ENCODE measurements at regions not wholly inside any gene's neighbourhood (a gene's known extent, or its start where the extent isn't known, plus 50 kb on each side); places are given as distances from the start of the nearest gene placed in this dataset.

DNA sequence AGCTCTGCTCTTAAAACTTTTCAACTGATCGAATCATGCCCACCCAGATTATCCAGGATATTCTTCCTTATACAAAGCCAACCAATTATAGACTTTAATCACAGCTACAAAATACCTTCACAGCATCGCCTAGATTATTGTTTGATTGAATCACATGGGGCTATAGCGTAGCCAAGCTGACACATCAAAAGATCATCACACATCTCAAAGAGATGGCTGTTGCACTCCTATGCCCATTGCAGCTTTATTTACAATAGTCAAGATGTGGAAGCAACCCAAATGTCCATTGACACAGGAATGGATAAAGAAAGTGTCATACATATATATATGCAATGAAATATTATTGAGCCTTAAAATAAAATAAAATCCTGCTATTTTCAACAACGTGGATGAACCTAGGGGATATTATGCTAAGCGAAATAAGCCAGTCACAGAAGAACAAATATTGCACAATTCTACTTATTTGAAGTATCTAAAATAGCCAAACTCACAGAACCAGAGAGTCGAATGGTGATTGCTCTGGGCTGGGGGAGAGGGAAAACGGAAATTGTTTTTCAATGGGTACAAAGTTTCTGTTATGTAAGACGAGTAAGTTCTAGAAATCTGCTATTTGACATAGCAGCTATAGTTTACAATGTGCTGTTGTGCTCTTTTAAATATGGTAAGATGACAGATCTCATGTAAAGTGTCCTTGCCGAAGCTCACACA lies 60.9 kb upstream of the ERCC4 start (continued):
- TF ChIP-seq, protein P1, sequence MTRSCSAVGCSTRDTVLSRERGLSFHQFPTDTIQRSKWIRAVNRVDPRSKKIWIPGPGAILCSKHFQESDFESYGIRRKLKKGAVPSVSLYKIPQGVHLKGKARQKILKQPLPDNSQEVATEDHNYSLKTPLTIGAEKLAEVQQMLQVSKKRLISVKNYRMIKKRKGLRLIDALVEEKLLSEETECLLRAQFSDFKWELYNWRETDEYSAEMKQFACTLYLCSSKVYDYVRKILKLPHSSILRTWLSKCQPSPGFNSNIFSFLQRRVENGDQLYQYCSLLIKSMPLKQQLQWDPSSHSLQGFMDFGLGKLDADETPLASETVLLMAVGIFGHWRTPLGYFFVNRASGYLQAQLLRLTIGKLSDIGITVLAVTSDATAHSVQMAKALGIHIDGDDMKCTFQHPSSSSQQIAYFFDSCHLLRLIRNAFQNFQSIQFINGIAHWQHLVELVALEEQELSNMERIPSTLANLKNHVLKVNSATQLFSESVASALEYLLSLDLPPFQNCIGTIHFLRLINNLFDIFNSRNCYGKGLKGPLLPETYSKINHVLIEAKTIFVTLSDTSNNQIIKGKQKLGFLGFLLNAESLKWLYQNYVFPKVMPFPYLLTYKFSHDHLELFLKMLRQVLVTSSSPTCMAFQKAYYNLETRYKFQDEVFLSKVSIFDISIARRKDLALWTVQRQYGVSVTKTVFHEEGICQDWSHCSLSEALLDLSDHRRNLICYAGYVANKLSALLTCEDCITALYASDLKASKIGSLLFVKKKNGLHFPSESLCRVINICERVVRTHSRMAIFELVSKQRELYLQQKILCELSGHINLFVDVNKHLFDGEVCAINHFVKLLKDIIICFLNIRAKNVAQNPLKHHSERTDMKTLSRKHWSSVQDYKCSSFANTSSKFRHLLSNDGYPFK (CRISPR knock-in tag; IDR thresholded peaks at IDR 0.05; ENCODE audit: borderline replicate concordance): no peak
- TF ChIP-seq ZNF207 (IDR thresholded peaks at IDR 0.05; ENCODE audit: borderline replicate concordance): no peak
- TF ChIP-seq, protein P2, sequence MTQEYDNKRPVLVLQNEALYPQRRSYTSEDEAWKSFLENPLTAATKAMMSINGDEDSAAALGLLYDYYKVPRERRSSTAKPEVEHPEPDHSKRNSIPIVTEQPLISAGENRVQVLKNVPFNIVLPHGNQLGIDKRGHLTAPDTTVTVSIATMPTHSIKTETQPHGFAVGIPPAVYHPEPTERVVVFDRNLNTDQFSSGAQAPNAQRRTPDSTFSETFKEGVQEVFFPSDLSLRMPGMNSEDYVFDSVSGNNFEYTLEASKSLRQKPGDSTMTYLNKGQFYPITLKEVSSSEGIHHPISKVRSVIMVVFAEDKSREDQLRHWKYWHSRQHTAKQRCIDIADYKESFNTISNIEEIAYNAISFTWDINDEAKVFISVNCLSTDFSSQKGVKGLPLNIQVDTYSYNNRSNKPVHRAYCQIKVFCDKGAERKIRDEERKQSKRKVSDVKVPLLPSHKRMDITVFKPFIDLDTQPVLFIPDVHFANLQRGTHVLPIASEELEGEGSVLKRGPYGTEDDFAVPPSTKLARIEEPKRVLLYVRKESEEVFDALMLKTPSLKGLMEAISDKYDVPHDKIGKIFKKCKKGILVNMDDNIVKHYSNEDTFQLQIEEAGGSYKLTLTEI (CRISPR knock-in tag; conservative IDR thresholded peaks at IDR 0.05): no peak
- no peak for TF ChIP-seq ZNF598 (CRISPR knock-in tag; IDR thresholded peaks at IDR 0.05; ENCODE audit: borderline replicate concordance)
- TF ChIP-seq HNRNPUL1 (IDR thresholded peaks at IDR 0.05; ENCODE audit: low read depth, low read length): no peak
- no peak for TF ChIP-seq JUND (CRISPR knock-in tag; IDR thresholded peaks at IDR 0.05)
- TF ChIP-seq, protein P3, sequence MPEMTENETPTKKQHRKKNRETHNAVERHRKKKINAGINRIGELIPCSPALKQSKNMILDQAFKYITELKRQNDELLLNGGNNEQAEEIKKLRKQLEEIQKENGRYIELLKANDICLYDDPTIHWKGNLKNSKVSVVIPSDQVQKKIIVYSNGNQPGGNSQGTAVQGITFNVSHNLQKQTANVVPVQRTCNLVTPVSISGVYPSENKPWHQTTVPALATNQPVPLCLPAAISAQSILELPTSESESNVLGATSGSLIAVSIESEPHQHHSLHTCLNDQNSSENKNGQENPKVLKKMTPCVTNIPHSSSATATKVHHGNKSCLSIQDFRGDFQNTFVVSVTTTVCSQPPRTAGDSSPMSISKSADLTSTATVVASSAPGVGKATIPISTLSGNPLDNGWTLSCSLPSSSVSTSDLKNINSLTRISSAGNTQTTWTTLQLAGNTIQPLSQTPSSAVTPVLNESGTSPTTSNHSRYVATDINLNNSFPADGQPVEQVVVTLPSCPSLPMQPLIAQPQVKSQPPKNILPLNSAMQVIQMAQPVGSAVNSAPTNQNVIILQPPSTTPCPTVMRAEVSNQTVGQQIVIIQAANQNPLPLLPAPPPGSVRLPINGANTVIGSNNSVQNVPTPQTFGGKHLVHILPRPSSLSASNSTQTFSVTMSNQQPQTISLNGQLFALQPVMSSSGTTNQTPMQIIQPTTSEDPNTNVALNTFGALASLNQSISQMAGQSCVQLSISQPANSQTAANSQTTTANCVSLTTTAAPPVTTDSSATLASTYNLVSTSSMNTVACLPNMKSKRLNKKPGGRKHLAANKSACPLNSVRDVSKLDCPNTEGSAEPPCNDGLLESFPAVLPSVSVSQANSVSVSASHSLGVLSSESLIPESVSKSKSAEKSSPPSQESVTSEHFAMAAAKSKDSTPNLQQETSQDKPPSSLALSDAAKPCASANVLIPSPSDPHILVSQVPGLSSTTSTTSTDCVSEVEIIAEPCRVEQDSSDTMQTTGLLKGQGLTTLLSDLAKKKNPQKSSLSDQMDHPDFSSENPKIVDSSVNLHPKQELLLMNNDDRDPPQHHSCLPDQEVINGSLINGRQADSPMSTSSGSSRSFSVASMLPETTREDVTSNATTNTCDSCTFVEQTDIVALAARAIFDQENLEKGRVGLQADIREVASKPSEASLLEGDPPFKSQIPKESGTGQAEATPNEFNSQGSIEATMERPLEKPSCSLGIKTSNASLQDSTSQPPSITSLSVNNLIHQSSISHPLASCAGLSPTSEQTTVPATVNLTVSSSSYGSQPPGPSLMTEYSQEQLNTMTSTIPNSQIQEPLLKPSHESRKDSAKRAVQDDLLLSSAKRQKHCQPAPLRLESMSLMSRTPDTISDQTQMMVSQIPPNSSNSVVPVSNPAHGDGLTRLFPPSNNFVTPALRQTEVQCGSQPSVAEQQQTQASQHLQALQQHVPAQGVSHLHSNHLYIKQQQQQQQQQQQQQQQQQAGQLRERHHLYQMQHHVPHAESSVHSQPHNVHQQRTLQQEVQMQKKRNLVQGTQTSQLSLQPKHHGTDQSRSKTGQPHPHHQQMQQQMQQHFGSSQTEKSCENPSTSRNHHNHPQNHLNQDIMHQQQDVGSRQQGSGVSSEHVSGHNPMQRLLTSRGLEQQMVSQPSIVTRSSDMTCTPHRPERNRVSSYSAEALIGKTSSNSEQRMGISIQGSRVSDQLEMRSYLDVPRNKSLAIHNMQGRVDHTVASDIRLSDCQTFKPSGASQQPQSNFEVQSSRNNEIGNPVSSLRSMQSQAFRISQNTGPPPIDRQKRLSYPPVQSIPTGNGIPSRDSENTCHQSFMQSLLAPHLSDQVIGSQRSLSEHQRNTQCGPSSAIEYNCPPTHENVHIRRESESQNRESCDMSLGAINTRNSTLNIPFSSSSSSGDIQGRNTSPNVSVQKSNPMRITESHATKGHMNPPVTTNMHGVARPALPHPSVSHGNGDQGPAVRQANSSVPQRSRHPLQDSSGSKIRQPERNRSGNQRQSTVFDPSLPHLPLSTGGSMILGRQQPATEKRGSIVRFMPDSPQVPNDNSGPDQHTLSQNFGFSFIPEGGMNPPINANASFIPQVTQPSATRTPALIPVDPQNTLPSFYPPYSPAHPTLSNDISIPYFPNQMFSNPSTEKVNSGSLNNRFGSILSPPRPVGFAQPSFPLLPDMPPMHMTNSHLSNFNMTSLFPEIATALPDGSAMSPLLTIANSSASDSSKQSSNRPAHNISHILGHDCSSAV (CRISPR knock-in tag; IDR thresholded peaks at IDR 0.05; ENCODE audit: borderline replicate concordance): no peak
- no peak for TF ChIP-seq ARID2 (CRISPR knock-in tag; IDR thresholded peaks at IDR 0.05; ENCODE audit: borderline replicate concordance)
- TF ChIP-seq EP300 (IDR thresholded peaks at IDR 0.05; ENCODE audit: low read depth in 2 of 2, low read length in 2 of 2): peak in 1 of 2 experiments; percentile 42; a peak in 1 of 4 replicates
- no peak for TF ChIP-seq EP300 (CRISPR knock-in tag; IDR thresholded peaks at IDR 0.05; ENCODE audit: borderline replicate concordance)
- TF ChIP-seq, protein P4, sequence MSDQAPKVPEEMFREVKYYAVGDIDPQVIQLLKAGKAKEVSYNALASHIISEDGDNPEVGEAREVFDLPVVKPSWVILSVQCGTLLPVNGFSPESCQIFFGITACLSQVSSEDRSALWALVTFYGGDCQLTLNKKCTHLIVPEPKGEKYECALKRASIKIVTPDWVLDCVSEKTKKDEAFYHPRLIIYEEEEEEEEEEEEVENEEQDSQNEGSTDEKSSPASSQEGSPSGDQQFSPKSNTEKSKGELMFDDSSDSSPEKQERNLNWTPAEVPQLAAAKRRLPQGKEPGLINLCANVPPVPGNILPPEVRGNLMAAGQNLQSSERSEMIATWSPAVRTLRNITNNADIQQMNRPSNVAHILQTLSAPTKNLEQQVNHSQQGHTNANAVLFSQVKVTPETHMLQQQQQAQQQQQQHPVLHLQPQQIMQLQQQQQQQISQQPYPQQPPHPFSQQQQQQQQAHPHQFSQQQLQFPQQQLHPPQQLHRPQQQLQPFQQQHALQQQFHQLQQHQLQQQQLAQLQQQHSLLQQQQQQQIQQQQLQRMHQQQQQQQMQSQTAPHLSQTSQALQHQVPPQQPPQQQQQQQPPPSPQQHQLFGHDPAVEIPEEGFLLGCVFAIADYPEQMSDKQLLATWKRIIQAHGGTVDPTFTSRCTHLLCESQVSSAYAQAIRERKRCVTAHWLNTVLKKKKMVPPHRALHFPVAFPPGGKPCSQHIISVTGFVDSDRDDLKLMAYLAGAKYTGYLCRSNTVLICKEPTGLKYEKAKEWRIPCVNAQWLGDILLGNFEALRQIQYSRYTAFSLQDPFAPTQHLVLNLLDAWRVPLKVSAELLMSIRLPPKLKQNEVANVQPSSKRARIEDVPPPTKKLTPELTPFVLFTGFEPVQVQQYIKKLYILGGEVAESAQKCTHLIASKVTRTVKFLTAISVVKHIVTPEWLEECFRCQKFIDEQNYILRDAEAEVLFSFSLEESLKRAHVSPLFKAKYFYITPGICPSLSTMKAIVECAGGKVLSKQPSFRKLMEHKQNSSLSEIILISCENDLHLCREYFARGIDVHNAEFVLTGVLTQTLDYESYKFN (CRISPR knock-in tag; conservative IDR thresholded peaks at IDR 0.05): peak; percentile 34; the same call in 1 of the 2 replicates
